Esophagus muscularis mucosa (tissue), 4 donors: ENCODE measurements at regions not wholly inside any gene's neighbourhood (a gene's known extent, or its start where the extent isn't known, plus 50 kb on each side); places are given as distances from the start of the nearest gene placed in this dataset.

Experiments
- DNase-seq: peaks from one replicate; pipeline ENCODE4 v3.0.0-alpha.2; 2017; ENCODE audit errors: extremely low spot score
- H3K27ac ChIP-seq, 4 donors: fragments of 200-600 bp; sonication (generic); replicated peaks in 1 of 4; 1 replicate in 3 of 4; 2 replicates in 1 of 4; pipeline ENCODE4 v1.5.1; 2016 to 2019; ENCODE audit warnings: mild to moderate bottlenecking in 1 of 4
- H3K27me3 ChIP-seq, 4 donors: fragments of 200-600 bp; sonication (generic); one replicate each; pipeline versions ENCODE4 v1.5.1 to v1.6.0; 2016 to 2019
- H3K36me3 ChIP-seq, 4 donors: fragments of 200-600 bp; sonication (generic); one replicate each; pipeline ENCODE4 v1.5.1; 2016 to 2019
- H3K4me1 ChIP-seq, 4 donors: fragments of 200-600 bp; sonication (generic); one replicate each; pipeline ENCODE4 v1.5.1; 2016 to 2019
- H3K4me3 ChIP-seq, 4 donors: fragments of 200-600 bp; sonication (generic); 1 replicate in 2 of 4; 2 replicates in 2 of 4; pipeline ENCODE4 v1.5.1; 2016 to 2019; ENCODE audit warnings: mild to moderate bottlenecking in 4 of 4, moderate library complexity in 1 of 4
- H3K9me3 ChIP-seq, 4 donors: fragments of 200-600 bp; sonication (generic); 1 replicate in 3 of 4; 2 replicates in 1 of 4; pipeline ENCODE4 v1.5.1; 2016 to 2019
- CTCF ChIP-seq, 3 experiments: fragments of 200-600 bp in 2 of 3; fragments of 450-650 bp in 1 of 3; sonication (generic) in 2 of 3; IDR thresholded peaks; one replicate each; pipeline ENCODE4 v1.5.1; 2017 to 2019; ENCODE audit warnings: antibody characterized with exemption in 3 of 3, mild to moderate bottlenecking in 2 of 3, moderate library complexity in 1 of 3
- EP300 ChIP-seq: sonication (generic); formaldehyde crosslinking; IDR thresholded peaks from one replicate; pipeline ENCODE4 v1.6.1; 2017; ENCODE audit warnings: antibody characterized with exemption
- POLR2A ChIP-seq: fragments of 450-650 bp; IDR thresholded peaks from one replicate; pipeline ENCODE4 v1.6.1; 2017; ENCODE audit warnings: antibody characterized with exemption, moderate library complexity, mild to moderate bottlenecking, low read depth
- POLR2AphosphoS5 ChIP-seq, 2 donors: sonication (generic); formaldehyde crosslinking; IDR thresholded peaks; one replicate each; pipeline ENCODE4 v1.6.1; 2017; ENCODE audit warnings: antibody characterized with exemption in 2 of 2
- WGBS: methylation state at CpG from one replicate; pipeline ENCODE4 v1.1.5; 2018; 5-methylcytosine and 5-hydroxymethylcytosine counted together
- intact Hi-C: fragments of 100-400 bp; cut with DNase I; formaldehyde crosslinking; loops from one replicate; pipeline ENCODE4 v1.15.1; 2023

GRCh38 chr5:100731768-100732167, 171.3 kb downstream of the ST8SIA4 start:
- peak overlapping the region in 1 of 4 donors; percentile 15 for H3K4me3 ChIP-seq
- DNase-seq, result no peak
- no peaks in the 10 kb centered on the region for H3K36me3 ChIP-seq
- H3K27ac ChIP-seq, result no peak overlapping the region
- no peaks in the 10 kb centered on the region for H3K27me3 ChIP-seq
- H3K4me1 ChIP-seq, result no peaks in the 10 kb centered on the region
- TF ChIP-seq POLR2A (no peak), CTCF (IDR thresholded peaks at IDR 0.05) (no peak), POLR2AphosphoS5 (IDR thresholded peaks at IDR 0.05) (no peak), EP300 (no peak)
- intact Hi-C loops, result no loop called here
- H3K9me3 ChIP-seq, result no peaks in the 10 kb centered on the region
- WGBS, result 68% methylated on average over 6 of the region's 6 CpGs

GRCh38 chr5:100746730-100747129, 156.4 kb downstream of the ST8SIA4 start:
- 69% methylated on average over 1 of the region's 1 CpG for WGBS
- no peak overlapping the region for H3K27ac ChIP-seq
- no peaks in the 10 kb centered on the region for H3K36me3 ChIP-seq
- no peak for DNase-seq
- intact Hi-C loops, result no loop called here
- no peaks in the 10 kb centered on the region for H3K27me3 ChIP-seq
- no peaks in the 10 kb centered on the region for H3K4me1 ChIP-seq
- H3K9me3 ChIP-seq, result no peaks in the 10 kb centered on the region
- no peak overlapping the region for H3K4me3 ChIP-seq
- TF ChIP-seq CTCF (IDR thresholded peaks at IDR 0.05), result no peak
- TF ChIP-seq EP300, result no peak
- no peak for TF ChIP-seq POLR2AphosphoS5 (IDR thresholded peaks at IDR 0.05)
- TF ChIP-seq POLR2A, result no peak

- no peak for DNase-seq
- Histone ChIP-seq H3K27ac (no peak overlapping the region), H3K27me3 (no peaks in the 10 kb centered on the region), H3K9me3 (no peaks in the 10 kb centered on the region), H3K36me3 (no peaks in the 10 kb centered on the region), H3K4me3 (no peak overlapping the region), H3K4me1 (no peaks in the 10 kb centered on the region)
- intact Hi-C loops, result no loop called here
- WGBS, result 66% methylated on average over 8 of the region's 8 CpGs
- TF ChIP-seq POLR2A (no peak), CTCF (IDR thresholded peaks at IDR 0.05) (no peak), POLR2AphosphoS5 (IDR thresholded peaks at IDR 0.05) (no peak), EP300 (no peak)
These were observed 153.3 kb downstream of the ST8SIA4 start for GRCh38 chr5:100749771-100750284.

- no peaks in the 10 kb centered on the region for H3K4me1 ChIP-seq
- H3K27ac ChIP-seq, result no peak overlapping the region
- TF ChIP-seq POLR2AphosphoS5 (IDR thresholded peaks at IDR 0.05), result no peak
- TF ChIP-seq POLR2A, result no peak
- no peak for TF ChIP-seq EP300
- no peak for TF ChIP-seq CTCF (IDR thresholded peaks at IDR 0.05)
- H3K4me3 ChIP-seq, result no peak overlapping the region
- no peaks in the 10 kb centered on the region for H3K27me3 ChIP-seq
- DNase-seq, result no peak
- no peaks in the 10 kb centered on the region for H3K36me3 ChIP-seq
- no peaks in the 10 kb centered on the region for H3K9me3 ChIP-seq
- WGBS, result 77% methylated on average over 2 of the region's 2 CpGs
- intact Hi-C loops, result no loop called here
These were observed 147.6 kb downstream of the ST8SIA4 start for GRCh38 chr5:100755435-100755834.
